ENCODE measurements at regions not wholly inside any gene's neighbourhood (a gene's known extent, or its start where the extent isn't known, plus 50 kb on each side); places are given as distances from the start of the nearest gene placed in this dataset.

DNA sequence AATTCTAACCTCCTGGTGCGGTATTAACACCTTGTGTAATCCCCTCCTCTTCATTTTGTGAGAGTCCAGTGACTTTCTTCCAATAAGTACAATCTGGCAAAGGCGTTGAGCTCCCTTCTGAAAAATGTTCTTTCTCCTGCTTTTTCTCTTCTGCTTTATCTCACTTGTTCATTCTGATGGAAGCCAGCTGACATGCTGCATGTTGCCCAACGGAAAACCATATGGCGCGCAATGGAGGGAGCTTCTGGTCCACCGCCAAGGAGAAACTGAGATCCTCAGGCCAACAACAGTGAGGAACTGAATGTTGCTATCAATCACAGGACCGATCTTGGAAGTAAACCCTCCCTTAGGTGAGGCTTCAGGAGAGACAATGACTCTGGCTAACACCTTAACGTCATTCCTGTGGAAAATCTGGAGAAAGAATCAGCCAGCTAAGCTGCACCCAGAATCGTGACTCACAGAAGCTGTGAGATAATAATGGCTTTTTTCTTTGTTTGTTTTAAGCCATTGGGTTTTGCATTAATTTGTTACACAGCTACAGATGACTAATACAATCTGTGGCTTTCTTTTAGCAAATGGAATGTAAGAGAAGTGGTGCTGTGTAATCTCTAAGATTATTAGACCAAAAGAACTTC is 1323.9 kb upstream of the DDX18 start:
- H3K4me2 ChIP-seq (ENCODE audit: low read depth, low read length, poor library complexity, severe bottlenecking): no peak overlapping the region
- H3K36me3 ChIP-seq (ENCODE audit: insufficient read depth, low read length): no peaks in the 10 kb centered on the region
- H3K9me2 ChIP-seq (replicated peaks; ENCODE audit: low read depth, low read length): no peaks in the 10 kb centered on the region
- H3K27me3 ChIP-seq (ENCODE audit: insufficient read depth, low read length, poor library complexity, severe bottlenecking): no peaks in the 10 kb centered on the region
- H4K20me1 ChIP-seq (ENCODE audit: insufficient read depth, low read length, poor library complexity, severe bottlenecking): no peaks in the 10 kb centered on the region
- no peak overlapping the region for H2AFZ ChIP-seq (ENCODE audit: low read length)
- no peaks in the 10 kb centered on the region for H3K79me2 ChIP-seq (ENCODE audit: insufficient read depth, low read length)
- H3F3A ChIP-seq (ENCODE audit: low read depth): no peaks in the 10 kb centered on the region
- H3K9ac ChIP-seq (ENCODE audit: low read depth, low read length, poor library complexity, severe bottlenecking): no peak overlapping the region
- H3K9me3 ChIP-seq (ENCODE audit: insufficient read depth, low read depth, low read length): 0 out of 2 replicates have a peak, but pooled peaks cover 2% of the 10 kb centered on the region
- H3K4me1 ChIP-seq (ENCODE audit: insufficient read depth, low read length, poor library complexity, severe bottlenecking): no peaks in the 10 kb centered on the region
- no peak overlapping the region for H3K4me3 ChIP-seq (ENCODE audit: low read length, poor library complexity, severe bottlenecking)
- no peak for TF ChIP-seq EZH2phosphoT487 (IDR thresholded peaks at IDR 0.05; ENCODE audit: borderline replicate concordance)
- TF ChIP-seq, protein P1, sequence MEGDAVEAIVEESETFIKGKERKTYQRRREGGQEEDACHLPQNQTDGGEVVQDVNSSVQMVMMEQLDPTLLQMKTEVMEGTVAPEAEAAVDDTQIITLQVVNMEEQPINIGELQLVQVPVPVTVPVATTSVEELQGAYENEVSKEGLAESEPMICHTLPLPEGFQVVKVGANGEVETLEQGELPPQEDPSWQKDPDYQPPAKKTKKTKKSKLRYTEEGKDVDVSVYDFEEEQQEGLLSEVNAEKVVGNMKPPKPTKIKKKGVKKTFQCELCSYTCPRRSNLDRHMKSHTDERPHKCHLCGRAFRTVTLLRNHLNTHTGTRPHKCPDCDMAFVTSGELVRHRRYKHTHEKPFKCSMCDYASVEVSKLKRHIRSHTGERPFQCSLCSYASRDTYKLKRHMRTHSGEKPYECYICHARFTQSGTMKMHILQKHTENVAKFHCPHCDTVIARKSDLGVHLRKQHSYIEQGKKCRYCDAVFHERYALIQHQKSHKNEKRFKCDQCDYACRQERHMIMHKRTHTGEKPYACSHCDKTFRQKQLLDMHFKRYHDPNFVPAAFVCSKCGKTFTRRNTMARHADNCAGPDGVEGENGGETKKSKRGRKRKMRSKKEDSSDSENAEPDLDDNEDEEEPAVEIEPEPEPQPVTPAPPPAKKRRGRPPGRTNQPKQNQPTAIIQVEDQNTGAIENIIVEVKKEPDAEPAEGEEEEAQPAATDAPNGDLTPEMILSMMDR (conservative IDR thresholded peaks at IDR 0.05; ENCODE audit: low read length): no peak

DNA sequence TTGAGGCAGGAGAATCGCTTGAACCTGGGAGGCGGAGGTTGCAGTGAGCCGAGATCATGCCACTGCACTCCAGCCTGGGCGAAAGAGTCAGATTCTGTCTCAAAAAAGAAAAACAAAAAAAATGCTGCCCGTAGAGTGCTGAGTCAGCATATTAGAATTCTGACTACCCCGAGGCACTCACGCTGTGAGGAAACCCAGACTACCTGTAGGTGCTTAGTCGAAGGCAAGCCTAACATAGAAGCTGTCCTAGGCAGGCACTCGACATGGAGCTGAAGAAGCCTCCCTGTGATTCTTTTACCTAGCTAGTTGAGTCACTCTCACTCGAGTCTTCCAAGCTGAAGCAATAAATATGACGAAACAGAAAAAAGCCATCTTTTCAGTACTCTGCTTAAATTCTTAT is 1323.2 kb upstream of the DDX18 start:
- Histone ChIP-seq H3K27me3 (ENCODE audit: insufficient read depth, low read length, poor library complexity, severe bottlenecking) (no peaks in the 10 kb centered on the region), H2AFZ (ENCODE audit: low read length) (no peak overlapping the region), H3K79me2 (ENCODE audit: insufficient read depth, low read length) (no peaks in the 10 kb centered on the region), H3K4me3 (ENCODE audit: low read length, poor library complexity, severe bottlenecking) (no peak overlapping the region), H3F3A (ENCODE audit: low read depth) (no peaks in the 10 kb centered on the region), H4K20me1 (ENCODE audit: insufficient read depth, low read length, poor library complexity, severe bottlenecking) (no peaks in the 10 kb centered on the region), H3K9ac (ENCODE audit: low read depth, low read length, poor library complexity, severe bottlenecking) (no peak overlapping the region), H3K36me3 (ENCODE audit: insufficient read depth, low read length) (no peaks in the 10 kb centered on the region), H3K4me2 (ENCODE audit: low read depth, low read length, poor library complexity, severe bottlenecking) (no peak overlapping the region), H3K9me2 (replicated peaks; ENCODE audit: low read depth, low read length) (no peaks in the 10 kb centered on the region), H3K9me3 (ENCODE audit: insufficient read depth, low read depth, low read length) (no peaks in the 10 kb centered on the region), H3K4me1 (ENCODE audit: insufficient read depth, low read length, poor library complexity, severe bottlenecking) (no peaks in the 10 kb centered on the region)
- no peak for TF ChIP-seq EZH2phosphoT487 (IDR thresholded peaks at IDR 0.05; ENCODE audit: borderline replicate concordance)
- TF ChIP-seq, protein P1 (conservative IDR thresholded peaks at IDR 0.05; ENCODE audit: low read length): no peak

DNA sequence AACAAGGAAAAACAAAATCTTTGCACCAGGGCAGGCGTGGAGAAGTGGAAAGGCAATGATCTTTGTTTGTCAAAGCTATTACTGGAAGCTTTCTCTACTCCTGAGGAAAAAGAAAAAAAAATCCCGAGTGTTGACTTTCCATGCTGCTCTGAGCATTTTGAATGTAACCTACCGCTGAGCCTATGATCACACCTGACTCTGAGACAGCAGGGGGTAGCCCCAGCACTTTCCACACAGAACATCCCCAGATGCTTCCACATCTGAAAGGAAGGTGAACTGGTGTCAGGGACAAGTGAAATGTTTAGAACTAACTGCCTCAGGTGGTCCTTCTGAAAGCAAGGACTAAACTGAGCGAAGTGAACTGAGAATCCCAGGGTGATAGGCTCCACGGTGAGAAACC is 1315.1 kb upstream of the DDX18 start:
- Histone ChIP-seq H3K4me3 (ENCODE audit: low read length, poor library complexity, severe bottlenecking) (no peak overlapping the region), H3K4me1 (ENCODE audit: insufficient read depth, low read length, poor library complexity, severe bottlenecking) (no peaks in the 10 kb centered on the region), H3K4me2 (ENCODE audit: low read depth, low read length, poor library complexity, severe bottlenecking) (no peak overlapping the region), H3K9me3 (ENCODE audit: insufficient read depth, low read depth, low read length) (no peaks in the 10 kb centered on the region), H3K27me3 (ENCODE audit: insufficient read depth, low read length, poor library complexity, severe bottlenecking) (no peaks in the 10 kb centered on the region), H3K79me2 (ENCODE audit: insufficient read depth, low read length) (no peaks in the 10 kb centered on the region), H3F3A (ENCODE audit: low read depth) (no peaks in the 10 kb centered on the region), H4K20me1 (ENCODE audit: insufficient read depth, low read length, poor library complexity, severe bottlenecking) (no peaks in the 10 kb centered on the region), H3K9me2 (replicated peaks; ENCODE audit: low read depth, low read length) (no peaks in the 10 kb centered on the region), H3K9ac (ENCODE audit: low read depth, low read length, poor library complexity, severe bottlenecking) (no peak overlapping the region), H2AFZ (ENCODE audit: low read length) (no peak overlapping the region), H3K36me3 (ENCODE audit: insufficient read depth, low read length) (no peaks in the 10 kb centered on the region)
- no peak for TF ChIP-seq EZH2phosphoT487 (IDR thresholded peaks at IDR 0.05; ENCODE audit: borderline replicate concordance)
- TF ChIP-seq, protein P1 (conservative IDR thresholded peaks at IDR 0.05; ENCODE audit: low read length): no peak

Data from Loucy (cell line).